ENCODE measurements at regions not wholly inside any gene's neighbourhood (a gene's known extent, or its start where the extent isn't known, plus 50 kb on each side); places are given as distances from the start of the nearest gene placed in this dataset.

- Histone ChIP-seq H3K36me3 (ENCODE audit: control insufficient read depth, insufficient read depth, low read length) (no peaks in the 10 kb centered on the region), H3K4me3 (ENCODE audit: low read depth, low read length) (no peak overlapping the region), H3K27me3 (ENCODE audit: control insufficient read depth, insufficient read depth, low read length) (no peaks in the 10 kb centered on the region)
- DNase-seq (ENCODE audit: low read depth) (no peak), FAIRE-seq (no peak)
- TF ChIP-seq CTCF (IDR thresholded peaks at IDR 0.05; ENCODE audit: insufficient read depth, low read length, severe bottlenecking), result no peak
These were observed 197.8 kb downstream of the AUH start for GRCh38 chr9:91163773-91164471.

Measured in bronchial epithelial cell (primary cell).